LNCAP (cell line): ENCODE measurements at regions not wholly inside any gene's neighbourhood (a gene's known extent, or its start where the extent isn't known, plus 50 kb on each side); places are given as distances from the start of the nearest gene placed in this dataset.

Experiments
- TF ChIP-seq, protein P1 (sequence below): fragments of 450-650 bp; IDR thresholded peaks from 2 replicates; pipeline ENCODE4 v1.5.1; 2017; ENCODE audit warnings: mild to moderate bottlenecking

GRCh38 chrX:73390628-73391567, 56.0 kb upstream of the CDX4 start:
- TF ChIP-seq, protein P1, sequence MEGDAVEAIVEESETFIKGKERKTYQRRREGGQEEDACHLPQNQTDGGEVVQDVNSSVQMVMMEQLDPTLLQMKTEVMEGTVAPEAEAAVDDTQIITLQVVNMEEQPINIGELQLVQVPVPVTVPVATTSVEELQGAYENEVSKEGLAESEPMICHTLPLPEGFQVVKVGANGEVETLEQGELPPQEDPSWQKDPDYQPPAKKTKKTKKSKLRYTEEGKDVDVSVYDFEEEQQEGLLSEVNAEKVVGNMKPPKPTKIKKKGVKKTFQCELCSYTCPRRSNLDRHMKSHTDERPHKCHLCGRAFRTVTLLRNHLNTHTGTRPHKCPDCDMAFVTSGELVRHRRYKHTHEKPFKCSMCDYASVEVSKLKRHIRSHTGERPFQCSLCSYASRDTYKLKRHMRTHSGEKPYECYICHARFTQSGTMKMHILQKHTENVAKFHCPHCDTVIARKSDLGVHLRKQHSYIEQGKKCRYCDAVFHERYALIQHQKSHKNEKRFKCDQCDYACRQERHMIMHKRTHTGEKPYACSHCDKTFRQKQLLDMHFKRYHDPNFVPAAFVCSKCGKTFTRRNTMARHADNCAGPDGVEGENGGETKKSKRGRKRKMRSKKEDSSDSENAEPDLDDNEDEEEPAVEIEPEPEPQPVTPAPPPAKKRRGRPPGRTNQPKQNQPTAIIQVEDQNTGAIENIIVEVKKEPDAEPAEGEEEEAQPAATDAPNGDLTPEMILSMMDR = no peak

GRCh38 chrX:73366696-73367095, 80.2 kb upstream of the CDX4 start:
- TF ChIP-seq, protein P1 = no peak

- TF ChIP-seq, protein P1 = no peak
Measured at GRCh38 chrX:73348977-73349376, 97.9 kb upstream of the CDX4 start.

- TF ChIP-seq, protein P1 = no peak
Measured at GRCh38 chrX:73337366-73337765, 109.5 kb upstream of the CDX4 start.

GRCh38 chrX:73289039-73289438, 74.4 kb upstream of the NAP1L2 start:
- TF ChIP-seq, protein P1 = peak; percentile 15; the same call in 1 of the 2 replicates

DNA sequence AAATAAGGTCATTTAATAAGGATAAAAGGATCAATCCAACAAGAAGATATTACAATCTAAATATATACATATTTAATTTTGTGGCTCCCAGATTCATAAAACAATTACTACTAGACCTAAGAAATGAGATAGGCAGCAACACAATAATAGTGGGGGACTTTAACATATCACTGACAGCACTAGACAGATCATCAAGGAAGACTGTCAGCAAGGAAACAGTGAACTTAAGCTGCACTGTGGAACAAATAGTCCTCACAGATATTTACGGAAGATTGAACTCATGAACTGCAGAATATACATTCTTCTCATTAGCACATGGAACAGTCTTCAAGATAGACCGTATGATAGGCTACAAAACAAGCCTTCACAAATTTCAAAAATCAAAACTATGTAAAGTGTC, 56.1 kb upstream of the NAP1L2 start:
- TF ChIP-seq, protein P1 = no peak

DNA sequence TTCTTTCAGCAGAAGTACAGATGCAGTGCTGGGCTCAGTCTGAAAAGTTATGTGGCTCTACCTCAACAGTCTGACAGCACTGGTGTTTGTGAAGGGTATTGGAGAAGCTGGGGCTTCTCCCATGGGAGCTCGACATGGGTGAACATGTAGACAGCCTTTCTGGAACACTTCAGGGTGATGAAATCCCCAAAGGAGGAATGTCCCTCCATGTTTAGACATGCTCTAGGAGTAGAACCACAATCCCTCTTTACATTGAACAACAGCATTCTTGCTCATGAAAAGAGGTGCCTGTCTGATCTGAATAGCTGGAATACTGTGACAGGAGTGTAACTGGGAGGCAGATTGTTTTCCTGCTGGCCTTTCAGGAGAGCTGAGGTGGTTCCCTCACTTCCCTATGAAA, 53.8 kb upstream of the NAP1L2 start:
- TF ChIP-seq, protein P1 = no peak
